ENCODE measurements at regions not wholly inside any gene's neighbourhood (a gene's known extent, or its start where the extent isn't known, plus 50 kb on each side); places are given as distances from the start of the nearest gene placed in this dataset.

DNA sequence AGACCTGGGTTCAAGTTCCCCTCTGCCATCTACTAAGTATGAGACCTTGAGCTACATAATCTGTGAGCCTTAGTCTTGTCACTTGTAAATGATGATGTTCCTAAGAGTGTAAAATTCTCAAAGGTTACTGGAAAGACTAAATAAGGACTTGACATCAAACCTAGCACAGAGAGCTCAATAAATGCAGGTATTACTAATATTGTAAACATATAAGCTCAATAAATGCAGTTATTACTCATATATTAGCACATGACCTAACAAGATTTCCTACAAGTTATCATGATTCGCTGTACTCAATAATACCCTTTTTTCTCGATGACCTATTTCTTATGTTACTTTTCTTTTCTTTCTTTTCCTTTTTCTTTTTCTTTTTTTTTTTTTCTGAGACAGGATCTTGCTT is 174.9 kb downstream of the ZNF281 start:
- H3K36me3 ChIP-seq: no peaks in the 10 kb centered on the region
- no peak for DNase-seq
- no peaks in the 10 kb centered on the region for H3K27me3 ChIP-seq (ENCODE audit: insufficient read depth, low read depth, severe bottlenecking)
- H3K4me3 ChIP-seq (ENCODE audit: low read depth, low read length): no peak overlapping the region
- TF ChIP-seq CTCF (IDR thresholded peaks at IDR 0.05; ENCODE audit: low read depth, low read length): no peak
- H3K27ac ChIP-seq: no peak overlapping the region
- no peaks in the 10 kb centered on the region for H3K9me3 ChIP-seq (ENCODE audit: severe bottlenecking)

GRCh38 chr1:200233393-200233792 is 176.4 kb downstream of the ZNF281 start:
- no peak for TF ChIP-seq CTCF (IDR thresholded peaks at IDR 0.05; ENCODE audit: low read depth, low read length)
- Histone ChIP-seq H3K27ac (no peak overlapping the region), H3K27me3 (ENCODE audit: insufficient read depth, low read depth, severe bottlenecking) (no peaks in the 10 kb centered on the region), H3K36me3 (no peaks in the 10 kb centered on the region), H3K9me3 (ENCODE audit: severe bottlenecking) (no peaks in the 10 kb centered on the region), H3K4me3 (ENCODE audit: low read depth, low read length) (no peak overlapping the region)
- DNase-seq: no peak

- Histone ChIP-seq H3K27ac (no peak overlapping the region), H3K9me3 (ENCODE audit: severe bottlenecking) (no peaks in the 10 kb centered on the region), H3K36me3 (no peaks in the 10 kb centered on the region), H3K4me3 (ENCODE audit: low read depth, low read length) (no peak overlapping the region), H3K27me3 (ENCODE audit: insufficient read depth, low read depth, severe bottlenecking) (no peaks in the 10 kb centered on the region)
- no peak for DNase-seq
- TF ChIP-seq CTCF (IDR thresholded peaks at IDR 0.05; ENCODE audit: low read depth, low read length): no peak
Measured at GRCh38 chr1:200231787-200232231, 178.0 kb downstream of the ZNF281 start.

- no peaks in the 10 kb centered on the region for H3K9me3 ChIP-seq (ENCODE audit: severe bottlenecking)
- no peaks in the 10 kb centered on the region for H3K36me3 ChIP-seq
- TF ChIP-seq CTCF (IDR thresholded peaks at IDR 0.05; ENCODE audit: low read depth, low read length): no peak
- DNase-seq: no peak
- H3K27ac ChIP-seq: no peak overlapping the region
- no peaks in the 10 kb centered on the region for H3K27me3 ChIP-seq (ENCODE audit: insufficient read depth, low read depth, severe bottlenecking)
- H3K4me3 ChIP-seq (ENCODE audit: low read depth, low read length): no peak overlapping the region
Measured at GRCh38 chr1:200230671-200231070, 179.2 kb downstream of the ZNF281 start.

GRCh38 chr1:200228486-200228885 is 181.3 kb downstream of the ZNF281 start:
- TF ChIP-seq CTCF (IDR thresholded peaks at IDR 0.05; ENCODE audit: low read depth, low read length): no peak
- H3K36me3 ChIP-seq: no peaks in the 10 kb centered on the region
- no peaks in the 10 kb centered on the region for H3K27me3 ChIP-seq (ENCODE audit: insufficient read depth, low read depth, severe bottlenecking)
- DNase-seq: no peak
- H3K4me3 ChIP-seq (ENCODE audit: low read depth, low read length): no peak overlapping the region
- no peaks in the 10 kb centered on the region for H3K9me3 ChIP-seq (ENCODE audit: severe bottlenecking)
- H3K27ac ChIP-seq: no peak overlapping the region

GRCh38 chr1:200228081-200228480 is 181.8 kb downstream of the ZNF281 start:
- Histone ChIP-seq H3K4me3 (ENCODE audit: low read depth, low read length) (no peak overlapping the region), H3K27me3 (ENCODE audit: insufficient read depth, low read depth, severe bottlenecking) (no peaks in the 10 kb centered on the region), H3K27ac (no peak overlapping the region), H3K9me3 (ENCODE audit: severe bottlenecking) (no peaks in the 10 kb centered on the region), H3K36me3 (no peaks in the 10 kb centered on the region)
- DNase-seq: no peak
- no peak for TF ChIP-seq CTCF (IDR thresholded peaks at IDR 0.05; ENCODE audit: low read depth, low read length)
